K562 (cell line): ENCODE measurements at regions not wholly inside any gene's neighbourhood (a gene's known extent, or its start where the extent isn't known, plus 50 kb on each side); places are given as distances from the start of the nearest gene placed in this dataset.

Experiments used
- ATAC-seq: fragments of 200-7000 bp; cut with Tn5 transposase; 3 replicates; pipeline ENCODE4 v1.9.1; 2020; ENCODE audit warnings: moderate library complexity
- BruUV-seq: library from RNA; stranded (reverse); fragments of 400-500 nt; replicated peaks from 2 replicates; lab custom pipeline; 2021; lab: Mats Ljungman, UMichigan
- CTCF ChIA-PET: fragments of 300-600 bp; formaldehyde crosslinking; extraction: SDS; loops from one replicate; lab custom pipeline; 2021; ENCODE audit warnings: low intra/inter-chr PET ratio; lab: Yijun Ruan, JAX
- POLR2A ChIA-PET: fragments of 300-600, 350-650 bp; sonication (Branson Sonifier 250); formaldehyde crosslinking; extraction: SDS; loops from one replicate; lab custom pipeline; 2021; ENCODE audit warnings: antibody characterized with exemption, inconsistent platforms; lab: Yijun Ruan, JAX
- DNase-seq, 4 experiments: peaks; one replicate each; pipeline versions ENCODE4 v3.0.0 to v3.0.0-alpha.2; 2011 to 2018; ENCODE audit warnings: low spot score in 3 of 4, mixed read lengths in 3 of 4; ENCODE audit errors: extremely low read depth in 1 of 4
- FAIRE-seq: peaks from 2 replicates; lab custom pipeline; 2011; peaks lifted over from hg19 to GRCh38; lab: Jason Lieb, UNC
- H2AFZ ChIP-seq: 2 replicates; pipeline ENCODE4 v1.6.0; 2011; ENCODE audit warnings: low read depth, low read length, control low read depth, inconsistent platforms
- H3K27ac ChIP-seq: fragments of 200-600 bp; 3 replicates; pipeline ENCODE4 v1.8.0; 2011; ENCODE audit warnings: low read depth, mild to moderate bottlenecking, control low read depth, inconsistent platforms, low read length, moderate library complexity, mixed read lengths; ENCODE audit errors: extremely low read depth
- H3K27me3 ChIP-seq, 2 experiments: fragments of 300-600 bp in 1 of 2; 2 replicates in 1 of 2; 3 replicates in 1 of 2; pipeline versions ENCODE4 v1.6.0 to v1.8.0; 2011; ENCODE audit warnings: inconsistent platforms in 2 of 2, low read length in 2 of 2, mild to moderate bottlenecking in 1 of 2, mixed read lengths in 1 of 2, moderate library complexity in 1 of 2; ENCODE audit not compliant: control insufficient read depth in 2 of 2, insufficient read depth in 2 of 2
- H3K36me3 ChIP-seq: fragments of 300-600 bp; 3 replicates; pipeline ENCODE4 v1.8.0; 2011; ENCODE audit warnings: mild to moderate bottlenecking, low read length, inconsistent platforms; ENCODE audit not compliant: control insufficient read depth, insufficient read depth
- H3K4me1 ChIP-seq, 2 experiments: fragments of 200-600 bp in 1 of 2; replicated peaks in 1 of 2; 2 replicates in 1 of 2; 3 replicates in 1 of 2; pipeline versions ENCODE4 v1.5.1 to v1.8.0; 2011; ENCODE audit warnings: inconsistent platforms in 2 of 2, low read length in 2 of 2, mild to moderate bottlenecking in 1 of 2, mixed read lengths in 1 of 2, moderate library complexity in 1 of 2; ENCODE audit not compliant: control insufficient read depth in 2 of 2, insufficient read depth in 2 of 2
- H3K4me2 ChIP-seq: 2 replicates; pipeline ENCODE4 v1.6.1; 2011; ENCODE audit warnings: low read length, control low read depth, inconsistent platforms, mixed read lengths; ENCODE audit not compliant: insufficient read depth
- H3K4me3 ChIP-seq: fragments of 200-600 bp; sonication (generic), shearing (Covaris generic); 2 replicates; pipeline ENCODE4 v1.5.1; 2016; ENCODE audit warnings: control low read depth, inconsistent platforms
- H3K79me2 ChIP-seq: fragments of 200-600 bp; 3 replicates; pipeline ENCODE4 v1.8.0; 2011; ENCODE audit warnings: low read length, inconsistent platforms; ENCODE audit not compliant: control insufficient read depth, insufficient read depth
- H3K9ac ChIP-seq, 2 experiments: 2 replicates each; pipeline versions ENCODE4 v1.6.0 to v1.6.1; 2011; ENCODE audit warnings: low read depth in 2 of 2, low read length in 2 of 2, control low read depth in 1 of 2, inconsistent platforms in 1 of 2, mild to moderate bottlenecking in 1 of 2, mixed read lengths in 1 of 2; ENCODE audit not compliant: insufficient read depth in 1 of 2
- H3K9me1 ChIP-seq: one replicate; pipeline ENCODE4 v1.6.0; 2011; ENCODE audit warnings: inconsistent platforms, mild to moderate bottlenecking, low read length, moderate library complexity; ENCODE audit not compliant: control insufficient read depth, insufficient read depth
- H3K9me3 ChIP-seq: replicated peaks from 2 replicates; pipeline ENCODE4 v1.5.1; 2011; ENCODE audit warnings: low read depth, low read length, inconsistent platforms; ENCODE audit not compliant: control insufficient read depth, insufficient read depth
- H4K20me1 ChIP-seq: replicated peaks from 2 replicates; pipeline ENCODE4 v1.6.1; 2011; ENCODE audit warnings: low read length, inconsistent platforms, mixed read lengths; ENCODE audit not compliant: control insufficient read depth, insufficient read depth
- CHD4 ChIP-seq: fragments of 200-600 bp; sonication (generic); IDR thresholded peaks from 3 replicates; pipeline ENCODE4 v1.6.1; 2012; ENCODE audit warnings: low read depth, mild to moderate bottlenecking, mixed read lengths, low read length, inconsistent platforms; ENCODE audit not compliant: insufficient read depth, insufficient replicate concordance, poor library complexity, severe bottlenecking
- E2F3 ChIP-seq: fragments of 250-450 bp; sonication (Bioruptor Pico); IDR thresholded peaks from 2 replicates; pipeline ENCODE4 v1.4.0; 2020; ENCODE audit warnings: mild to moderate bottlenecking
- GABPB2 ChIP-seq: fragments of 250-450 bp; sonication (Bioruptor Pico); conservative IDR thresholded peaks from 2 replicates; pipeline ENCODE4 v1.5.1; 2021; ENCODE audit warnings: mild to moderate bottlenecking
- HIVEP1 ChIP-seq: fragments of 250-450 bp; sonication (Bioruptor Pico); IDR thresholded peaks from 2 replicates; pipeline ENCODE4 v1.4.0; 2020; ENCODE audit warnings: mild to moderate bottlenecking
- HMBOX1 ChIP-seq: sonication (generic); IDR thresholded peaks from 2 replicates; pipeline ENCODE4 v1.6.1; 2016
- LEF1 ChIP-seq: fragments of 450-650 bp; IDR thresholded peaks from 2 replicates; pipeline ENCODE4 v1.6.1; 2016; ENCODE audit warnings: mild to moderate bottlenecking
- NCOA6 ChIP-seq: fragments of 450-650 bp; IDR thresholded peaks from 2 replicates; pipeline ENCODE4 v1.6.1; 2017; ENCODE audit warnings: mild to moderate bottlenecking
- PCBP1 ChIP-seq: fragments of 200-400 bp; formaldehyde crosslinking; IDR thresholded peaks from 2 replicates; pipeline ENCODE4 v1.6.1; 2018; ENCODE audit warnings: mild to moderate bottlenecking, low read depth, low read length; ENCODE audit not compliant: poor library complexity, severe bottlenecking
- POLR2G ChIP-seq: fragments of 200-400 bp; formaldehyde crosslinking; IDR thresholded peaks from 2 replicates; pipeline ENCODE4 v1.6.1; 2017; ENCODE audit warnings: low read depth, mild to moderate bottlenecking, antibody characterized with exemption, low read length, moderate library complexity
- RCOR1 ChIP-seq, 2 experiments: IDR thresholded peaks; 2 replicates each; pipeline ENCODE4 v1.6.1; 2012; ENCODE audit warnings: low read depth in 2 of 2, low read length in 2 of 2, borderline replicate concordance in 1 of 2, improper control_type of control experiment in 1 of 2
- RFX1 ChIP-seq: fragments of 450-650 bp; IDR thresholded peaks from 2 replicates; pipeline ENCODE4 v1.6.1; 2016; ENCODE audit warnings: mild to moderate bottlenecking, moderate library complexity
- SAP30 ChIP-seq: fragments of 200-600 bp; sonication (generic); IDR thresholded peaks from 2 replicates; pipeline ENCODE4 v1.6.1; 2012; ENCODE audit warnings: borderline replicate concordance, low read depth, mild to moderate bottlenecking, moderate library complexity, low read length, control low read depth, inconsistent platforms; ENCODE audit not compliant: insufficient read depth, poor library complexity, severe bottlenecking
- SNAPC5 ChIP-seq: fragments of 250-450 bp; sonication (Bioruptor Pico); IDR thresholded peaks from 2 replicates; pipeline ENCODE4 v1.8.0; 2021; ENCODE audit warnings: moderate library complexity, mild to moderate bottlenecking, inconsistent platforms
- SNRNP70 ChIP-seq: fragments of 200-400 bp; formaldehyde crosslinking; optimal IDR thresholded peaks from 2 replicates; pipeline ENCODE3; 2017; ENCODE audit warnings: low read depth, low read length
- SPI1 ChIP-seq: IDR thresholded peaks from 2 replicates; pipeline ENCODE4 v1.6.1; 2011; ENCODE audit warnings: low read depth, low read length, control low read depth, borderline replicate concordance
- THRAP3 ChIP-seq: fragments of 450-650 bp; IDR thresholded peaks from 2 replicates; pipeline ENCODE4 v1.6.1; 2016; ENCODE audit warnings: mild to moderate bottlenecking, inconsistent platforms, borderline replicate concordance
- TSC22D4 ChIP-seq: fragments of 450-650 bp; IDR thresholded peaks from 2 replicates; pipeline ENCODE4 v1.6.1; 2016; ENCODE audit warnings: missing genetic modification characterization, missing biosample characterization, control low read depth
- ZBTB9 ChIP-seq: fragments of 450-650 bp; formaldehyde crosslinking; IDR thresholded peaks from 2 replicates; pipeline ENCODE4 v1.4.0; 2020; ENCODE audit warnings: mild to moderate bottlenecking, moderate library complexity
- ZC3H4 ChIP-seq: sonication (generic); formaldehyde crosslinking; IDR thresholded peaks from 2 replicates; pipeline ENCODE4 v1.9.0; 2021; ENCODE audit warnings: missing genetic modification reagents, borderline replicate concordance
- ZNF143 ChIP-seq: sonication (generic); formaldehyde crosslinking; IDR thresholded peaks from 2 replicates; pipeline ENCODE4 v1.9.0; 2022; ENCODE audit warnings: mild to moderate bottlenecking, missing genetic modification reagents
- ZNF431 ChIP-seq: sonication (generic); formaldehyde crosslinking; IDR thresholded peaks from 2 replicates; pipeline ENCODE4 v1.8.0; 2022; ENCODE audit warnings: mild to moderate bottlenecking, missing genetic modification reagents
- ZNF584 ChIP-seq: fragments of 200-800 bp; sonication (Bioruptor generic); IDR thresholded peaks from 2 replicates; pipeline ENCODE4 v1.6.1; 2016; ENCODE audit warnings: low read depth, mild to moderate bottlenecking, missing genetic modification characterization, missing compliant biosample characterization
- ZZZ3 ChIP-seq: fragments of 450-650 bp; IDR thresholded peaks from 2 replicates; pipeline ENCODE4 v1.6.1; 2016; ENCODE audit warnings: antibody characterized with exemption, mild to moderate bottlenecking, moderate library complexity
- in situ Hi-C: fragments of 300-500 bp; cut with MboI; formaldehyde crosslinking; loops from 4 replicates; pipeline ENCODE4 v1.15.0; 2018; ENCODE audit warnings: inconsistent platforms, mixed read lengths
- intact Hi-C: fragments of 100-400 bp; cut with micrococcal nuclease; formaldehyde crosslinking; loops from 2 replicates; pipeline ENCODE4 v1.14.2; 2022

DNA sequence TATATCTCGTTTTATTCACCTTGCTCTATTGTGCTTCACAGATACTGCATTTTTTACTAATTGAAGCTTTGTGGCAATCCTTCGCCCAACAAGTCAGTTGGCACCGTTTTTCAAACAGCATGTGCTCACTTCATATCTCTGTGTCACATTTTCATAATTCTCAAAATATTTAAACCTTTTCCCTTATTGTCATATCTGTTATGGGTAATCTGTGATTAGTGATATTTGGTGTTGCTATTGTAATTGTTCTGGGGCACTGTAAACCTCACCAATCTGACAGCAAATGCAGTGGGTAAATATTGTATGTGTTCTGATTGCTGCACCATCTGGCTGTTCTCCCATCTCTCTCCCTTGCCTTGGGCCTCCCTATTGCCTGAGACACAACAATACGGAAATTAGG is 191.3 kb downstream of the BTG1 start (continued):
- TF ChIP-seq PCBP1: no peak
- no peak for TF ChIP-seq ZZZ3
- no peak for TF ChIP-seq SAP30
- no peak for TF ChIP-seq THRAP3
- no peak for TF ChIP-seq RFX1
- TF ChIP-seq POLR2G: no peak

DNA sequence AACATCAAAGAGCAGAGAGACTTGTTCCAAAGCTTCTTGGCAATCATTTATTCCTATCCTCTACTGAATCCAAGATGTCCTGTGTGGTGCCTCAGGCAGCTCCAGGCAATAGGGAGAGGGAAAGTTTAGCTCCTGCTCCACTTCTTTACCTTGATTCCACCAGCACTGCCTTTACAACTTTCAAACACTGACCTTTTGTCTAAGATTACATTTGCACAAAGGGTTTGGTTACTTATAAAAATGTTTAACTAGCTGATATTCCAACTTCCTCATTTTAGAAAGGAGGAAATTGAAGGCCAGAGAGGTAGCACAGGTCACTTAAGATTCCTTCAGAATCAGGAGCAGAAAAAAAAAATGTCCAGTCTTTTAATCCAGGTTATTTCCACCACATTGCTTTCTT is 192.7 kb downstream of the BTG1 start:
- peaks cover 0 to 4% of the 10 kb centered on the region in 2 experiments; a peak in 1 of 5 replicates for H3K4me1 ChIP-seq
- no peak for FAIRE-seq
- H3K79me2 ChIP-seq: no peaks in the 10 kb centered on the region
- H4K20me1 ChIP-seq: no peaks in the 10 kb centered on the region
- in situ Hi-C loops: no loop called here
- no TSS peak for BruUV-seq
- no peak for ATAC-seq
- DNase-seq: no peak
- no peaks in the 10 kb centered on the region for H3K9me3 ChIP-seq
- TF ChIP-seq CHD4: no peak
- peak; percentile 54; the same call in 1 of the 2 replicates for TF ChIP-seq SPI1
- no peak for TF ChIP-seq TSC22D4 (tag)
- no peak for TF ChIP-seq LEF1
- TF ChIP-seq ZBTB9 (CRISPR knock-in tag): no peak
- TF ChIP-seq ZC3H4 (CRISPR knock-in tag): no peak
- no peak for TF ChIP-seq E2F3
- no peak for TF ChIP-seq SNAPC5 (CRISPR knock-in tag)
- TF ChIP-seq SNRNP70: no peak
- peak; percentile 81 for TF ChIP-seq HMBOX1
- no peak for TF ChIP-seq HIVEP1 (CRISPR knock-in tag)
- TF ChIP-seq RCOR1 (IDR thresholded peaks at IDR 0.05; ENCODE audit: borderline replicate concordance in 1 of 2, low read depth in 2 of 2, low read length in 2 of 2): 0 out of 4 replicates have a peak, but pooled peaks of 1 of the 2 experiments have one; percentile 18
- no peak for TF ChIP-seq ZNF584 (CRISPR knock-in tag)
- no peak for TF ChIP-seq ZNF143 (CRISPR knock-in tag)
- TF ChIP-seq GABPB2 (CRISPR knock-in tag): no peak
- TF ChIP-seq NCOA6: no peak
- TF ChIP-seq ZNF431 (CRISPR knock-in tag): no peak
- TF ChIP-seq, all 486 proteins: peak for 3
- Histone ChIP-seq H3K36me3 (no peaks in the 10 kb centered on the region), H3K9ac (no peak overlapping the region), H2AFZ (no peak overlapping the region), H3K27me3 (no peaks in the 10 kb centered on the region), H3K27ac (no peak overlapping the region), H3K4me2 (no peak overlapping the region), H3K9me1 (no peaks in the 10 kb centered on the region), H3K4me3 (no peak overlapping the region)
- ChIA-PET POLR2A (interaction anchor here (0.5 to 1.0 kb wide), 4 partner anchors 9 to 756 kb away, joined by 3 read pairs; no protein-coding TSS in a partner anchor), CTCF (no interaction called here)
- intact Hi-C loops: no loop called here
